ENCODE measurements at regions not wholly inside any gene's neighbourhood (a gene's known extent, or its start where the extent isn't known, plus 50 kb on each side); places are given as distances from the start of the nearest gene placed in this dataset.
"Not testable (repeated sequence)": the region's sequence is repeated elsewhere in the genome, so short reads cannot be mapped to it uniquely, and the experiment has no call there.

GRCh38 chr15:63434576-63435186 is 53.0 kb upstream of the CA12 start:
- no peak for DNase-seq (ENCODE audit: low read depth in 2 of 3, low spot score in 1 of 3)

- no peak for DNase-seq (ENCODE audit: low read depth in 2 of 3, low spot score in 1 of 3)
Measured at GRCh38 chr15:63435204-63435820, 53.7 kb upstream of the CA12 start.

GRCh38 chr15:63436341-63436740 is 54.7 kb upstream of the CA12 start:
- DNase-seq (ENCODE audit: low read depth in 2 of 3, low spot score in 1 of 3): no peak

GRCh38 chr15:63436872-63437375 is 55.3 kb upstream of the CA12 start:
- peak; percentile 41 to 66 (median 62) for DNase-seq (ENCODE audit: low read depth in 2 of 3, low spot score in 1 of 3)

GRCh38 chr15:63439536-63440264 is 58.1 kb upstream of the CA12 start:
- no peak for DNase-seq (ENCODE audit: low read depth in 2 of 3, low spot score in 1 of 3)

GRCh38 chr15:63440265-63440648 is 58.6 kb upstream of the CA12 start:
- DNase-seq (ENCODE audit: low read depth in 2 of 3, low spot score in 1 of 3): no peak

- DNase-seq (ENCODE audit: low read depth in 2 of 3, low spot score in 1 of 3): no peak
Measured at GRCh38 chr15:63440756-63441155, 59.1 kb upstream of the CA12 start.

GRCh38 chr15:63441266-63441665 is 59.6 kb upstream of the CA12 start:
- no peak for DNase-seq (ENCODE audit: low read depth in 2 of 3, low spot score in 1 of 3)

GRCh38 chr15:63442080-63442479 is 60.4 kb upstream of the CA12 start:
- DNase-seq (ENCODE audit: low read depth in 2 of 3, low spot score in 1 of 3): no peak

- DNase-seq (ENCODE audit: low read depth in 2 of 3, low spot score in 1 of 3): no peak
Measured at GRCh38 chr15:63444611-63445010, 59.8 kb upstream of the USP3 start.

- no peak for DNase-seq (ENCODE audit: low read depth in 2 of 3, low spot score in 1 of 3)
Measured at GRCh38 chr15:63446255-63446654, 58.1 kb upstream of the USP3 start.

GRCh38 chr15:63447017-63447676 is 57.2 kb upstream of the USP3 start:
- no peak for DNase-seq (ENCODE audit: low read depth in 2 of 3, low spot score in 1 of 3)

GRCh38 chr15:63448266-63448665 is 56.1 kb upstream of the USP3 start:
- no peak for DNase-seq (ENCODE audit: low read depth in 2 of 3, low spot score in 1 of 3)

GRCh38 chr15:63448872-63449555 is 55.4 kb upstream of the USP3 start:
- not testable (repeated sequence) for DNase-seq (ENCODE audit: low read depth in 2 of 3, low spot score in 1 of 3)

GRCh38 chr15:63449731-63450130 is 54.7 kb upstream of the USP3 start:
- DNase-seq (ENCODE audit: low read depth in 2 of 3, low spot score in 1 of 3): no peak

GRCh38 chr15:63450884-63451225 is 53.5 kb upstream of the USP3 start:
- DNase-seq (ENCODE audit: low read depth in 2 of 3, low spot score in 1 of 3): no peak

GRCh38 chr15:63451671-63452315 is 52.6 kb upstream of the USP3 start:
- DNase-seq (ENCODE audit: low read depth in 2 of 3, low spot score in 1 of 3): no peak

- no peak for DNase-seq (ENCODE audit: low read depth in 2 of 3, low spot score in 1 of 3)
Measured at GRCh38 chr15:63452552-63453136, 51.7 kb upstream of the USP3 start.

- no peak for DNase-seq (ENCODE audit: low read depth in 2 of 3, low spot score in 1 of 3)
Measured at GRCh38 chr15:63453186-63453905, 51.0 kb upstream of the USP3 start.

Measured in stimulated activated CD4-positive, alpha-beta T cell treated with anti-CD3 and anti-CD28 coated beads, Interleukin-12 subunit alpha, Interleukin-12 subunit beta, amount 100 ng/mL, for 48 hours (primary cell).